Stimulated activated CD4-positive, alpha-beta T cell treated with anti-CD3 and anti-CD28 coated beads, Interleukin-2, amount 100 ng/mL, for 24 hours (primary cell): ENCODE measurements at regions not wholly inside any gene's neighbourhood (a gene's known extent, or its start where the extent isn't known, plus 50 kb on each side); places are given as distances from the start of the nearest gene placed in this dataset.

ENCODE experiments used
- DNase-seq, 2 donors: peaks; one replicate each; pipeline ENCODE4 v3.0.0-alpha.2; 2020

DNA sequence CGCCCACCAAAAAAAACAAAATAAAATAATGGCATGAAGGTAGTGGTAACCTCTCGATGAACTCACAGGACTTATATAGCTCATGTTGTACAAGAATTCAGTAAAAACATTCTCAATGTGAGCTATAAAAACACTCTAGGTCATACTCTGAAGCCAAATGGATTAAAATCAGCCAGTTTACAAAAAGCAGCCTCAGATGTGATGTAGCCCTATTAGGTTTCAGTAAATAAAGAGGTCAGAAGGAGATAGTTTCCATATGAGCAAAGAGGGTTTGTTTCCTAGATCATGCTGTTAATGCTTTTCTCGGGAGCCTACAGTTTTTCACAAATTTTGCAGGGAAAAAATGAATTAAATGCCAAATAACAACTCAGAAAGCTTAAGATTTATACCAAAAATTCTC lies 319.5 kb upstream of the HSF2 start:
- DNase-seq, result no peak

DNA sequence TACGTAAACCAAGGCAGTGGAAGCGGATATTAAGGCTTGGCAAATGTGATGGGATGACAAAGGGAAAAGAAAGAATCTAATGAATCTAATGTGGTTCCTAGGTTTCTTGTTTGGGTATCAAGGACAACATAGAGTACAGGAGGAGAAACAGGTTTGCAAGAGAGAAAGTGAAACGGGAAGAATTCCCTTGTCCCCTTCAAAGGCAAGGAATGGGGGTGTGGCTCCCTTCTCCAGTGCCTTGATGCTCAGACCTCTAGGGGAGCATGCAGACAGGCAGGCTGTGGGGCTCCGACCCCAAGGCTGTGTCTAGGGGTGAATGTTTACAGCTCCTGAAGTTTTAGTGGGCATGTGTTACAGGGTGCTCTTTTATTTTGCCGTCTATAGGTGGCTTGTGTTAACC lies 317.5 kb upstream of the HSF2 start:
- DNase-seq, result no peak

DNA sequence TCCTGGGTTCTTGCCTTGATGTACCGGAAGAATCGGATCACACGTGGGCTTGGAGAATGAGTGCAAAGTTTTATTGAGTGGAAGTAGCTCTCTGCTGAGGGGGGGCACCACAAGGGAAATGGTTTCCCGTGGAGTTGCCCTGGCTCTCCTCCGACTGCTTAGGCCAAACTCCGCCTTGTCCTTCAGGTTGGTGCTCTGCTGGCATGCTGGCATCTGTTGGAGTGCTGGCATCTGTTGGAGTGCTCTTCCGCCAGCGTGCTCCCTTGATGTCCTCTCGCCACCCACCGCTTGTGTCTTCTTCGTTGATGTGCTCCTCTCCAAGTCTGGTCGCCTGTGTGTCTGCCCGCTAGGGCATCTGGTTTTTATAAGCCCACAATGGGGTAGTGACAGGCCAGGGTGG lies 317.1 kb upstream of the HSF2 start:
- DNase-seq, result no peak

DNA sequence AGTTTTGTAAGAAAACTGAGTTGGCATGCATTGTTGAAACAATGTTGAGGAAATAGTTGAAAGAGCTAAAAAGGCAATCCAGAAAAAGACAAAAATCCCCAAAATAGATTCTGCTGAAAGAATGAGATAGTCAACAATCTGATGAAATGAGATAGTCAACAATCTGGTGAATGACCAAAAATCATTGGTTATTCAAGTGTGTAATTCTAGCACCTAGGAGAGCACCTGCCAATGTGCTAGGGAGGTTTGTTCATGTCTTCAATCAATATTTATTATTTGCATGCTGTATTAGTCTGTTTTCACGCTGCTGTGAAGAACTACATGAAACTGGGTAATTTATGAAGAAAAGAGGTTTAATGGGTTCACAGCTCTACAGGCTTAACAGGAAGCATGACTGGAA lies 307.1 kb upstream of the HSF2 start:
- DNase-seq, result no peak

DNA sequence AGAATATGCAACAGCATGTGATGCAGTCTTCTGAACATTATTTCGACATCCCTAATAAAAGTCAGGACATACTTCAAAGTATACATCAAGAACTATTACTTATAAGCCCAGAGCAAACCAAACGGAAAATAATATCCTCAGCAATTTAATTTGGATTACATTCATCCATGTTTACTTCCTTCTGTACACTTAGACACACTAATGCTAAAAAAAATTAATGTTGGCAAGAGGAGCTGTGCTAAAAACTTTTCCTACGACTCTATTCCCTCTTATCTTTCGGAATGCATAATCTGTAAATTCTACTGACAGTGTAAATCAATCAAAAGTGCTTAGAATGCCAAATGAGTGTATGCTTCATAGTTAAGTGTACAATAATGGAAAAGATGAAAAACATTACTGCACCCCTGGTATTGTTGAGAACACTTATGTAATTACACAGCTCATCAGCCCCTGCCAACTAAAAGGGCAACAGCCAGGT lies 301.2 kb upstream of the HSF2 start:
- DNase-seq, result no peak

DNA sequence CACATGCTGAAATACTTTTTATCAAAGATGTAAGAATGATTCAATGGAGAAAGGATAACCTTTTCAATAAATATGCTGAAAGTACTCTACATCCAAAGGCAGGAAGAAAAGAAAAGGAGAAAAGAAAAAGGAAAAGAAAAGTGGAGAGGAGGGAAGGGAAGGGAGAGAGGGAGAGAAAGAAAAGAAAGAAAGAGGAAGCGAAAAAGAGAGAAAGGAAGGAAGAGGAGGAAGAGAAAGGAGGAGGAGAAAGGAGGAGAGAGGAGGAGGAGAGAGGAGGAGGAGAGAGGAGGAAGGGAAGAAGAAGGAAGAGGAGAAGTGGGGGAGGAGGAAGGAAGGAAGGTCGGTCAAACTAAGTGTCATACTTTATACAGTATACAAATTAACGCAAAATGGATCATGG lies 297.4 kb upstream of the HSF2 start:
- no peak for DNase-seq

DNA sequence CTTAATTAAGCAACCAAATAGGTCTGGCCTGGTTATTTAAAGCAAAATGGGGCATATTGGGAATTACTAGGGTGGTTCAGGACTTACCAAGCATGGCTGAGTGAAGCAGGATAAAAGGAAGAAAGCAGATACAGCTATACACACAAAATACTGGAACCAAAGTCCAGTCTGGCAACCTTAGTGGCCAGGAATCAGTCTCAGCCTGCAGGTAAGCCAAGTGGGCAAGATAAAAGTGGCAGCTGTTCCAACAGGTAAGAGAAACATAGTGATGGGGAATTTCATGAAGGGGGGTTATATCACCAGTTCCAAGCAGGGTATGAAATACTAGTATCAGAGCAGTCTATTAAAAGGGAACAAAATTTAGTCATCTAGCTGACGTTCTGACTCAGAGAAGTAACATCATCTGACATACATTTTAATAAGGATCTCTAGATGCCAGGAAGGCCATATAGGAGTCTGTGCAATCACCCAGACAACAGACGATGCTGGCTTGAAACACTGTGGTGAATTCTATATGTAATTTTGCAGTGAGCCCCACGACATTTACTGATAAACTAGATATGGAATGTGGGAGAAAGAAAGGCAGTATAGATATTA lies 292.1 kb upstream of the HSF2 start:
- no peak for DNase-seq

DNA sequence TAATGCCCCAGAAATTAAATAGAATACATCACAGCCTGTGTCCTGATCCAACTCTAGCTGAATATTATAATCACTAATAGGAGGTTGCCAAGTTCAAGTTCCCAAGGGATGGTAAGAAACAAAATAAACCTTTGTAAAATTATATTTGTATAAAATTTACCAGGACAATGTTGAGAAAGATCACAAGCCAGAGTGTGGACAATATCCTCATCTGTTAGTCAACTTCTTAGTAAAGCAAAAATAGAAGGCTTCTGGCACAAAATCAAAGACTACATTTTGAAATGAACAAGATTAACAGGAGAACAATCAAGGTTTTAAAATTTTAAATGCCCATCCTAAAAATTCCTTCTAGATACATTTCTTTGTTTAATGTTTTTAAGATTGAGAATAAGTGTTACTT lies 290.4 kb upstream of the HSF2 start:
- DNase-seq, result no peak

DNA sequence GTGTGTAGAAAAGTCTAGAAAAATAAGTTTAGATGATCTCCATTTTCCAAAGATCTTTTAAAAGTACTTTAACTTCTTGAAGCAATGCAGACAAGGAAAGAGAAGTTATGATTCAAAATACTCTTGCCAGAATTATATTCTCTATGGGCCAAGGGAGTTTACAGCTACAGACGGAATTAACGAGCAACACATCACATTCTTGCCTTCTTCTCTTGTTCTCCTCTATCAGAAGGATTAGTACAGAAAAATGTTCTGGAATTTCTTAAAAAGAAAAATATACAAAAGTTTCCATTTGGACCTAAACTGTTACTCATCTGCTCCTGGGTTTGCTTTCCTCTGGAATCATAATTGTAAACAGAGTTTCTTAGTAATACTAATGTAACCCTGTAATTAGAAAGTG lies 284.7 kb upstream of the HSF2 start:
- no peak for DNase-seq

DNA sequence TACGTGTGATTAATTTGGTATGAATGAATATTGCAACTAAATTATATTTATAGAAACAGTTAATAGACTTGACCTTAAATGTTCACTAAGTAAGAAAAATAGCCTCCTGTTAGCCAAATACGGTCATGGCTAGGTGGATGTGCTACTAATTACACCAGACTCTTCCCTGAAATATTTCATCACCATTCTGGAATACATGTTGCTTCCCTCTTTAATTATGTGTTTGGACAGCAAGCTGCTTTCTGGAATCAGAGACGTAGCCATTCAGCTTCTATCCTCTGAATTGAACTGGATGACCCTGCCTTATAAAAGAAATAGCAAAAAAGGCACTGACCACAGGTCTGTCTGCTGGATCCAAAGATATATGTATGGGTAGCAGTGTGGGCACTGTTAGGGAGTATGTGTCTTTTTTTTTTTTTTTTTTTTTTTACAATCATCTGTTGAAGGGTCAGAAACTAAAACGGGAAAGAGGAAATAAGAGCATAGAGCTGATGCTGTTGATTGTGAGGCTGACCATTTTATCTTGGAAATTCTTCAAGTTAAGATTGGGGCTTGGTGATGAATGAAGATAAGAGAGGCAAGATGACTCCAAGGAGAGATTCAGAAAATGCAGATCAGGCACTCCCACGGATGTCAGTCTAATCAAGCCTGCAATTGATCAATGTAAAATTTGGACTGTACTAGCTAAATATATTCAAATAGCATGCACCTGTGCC lies 283.2 kb upstream of the HSF2 start:
- no peak for DNase-seq

DNA sequence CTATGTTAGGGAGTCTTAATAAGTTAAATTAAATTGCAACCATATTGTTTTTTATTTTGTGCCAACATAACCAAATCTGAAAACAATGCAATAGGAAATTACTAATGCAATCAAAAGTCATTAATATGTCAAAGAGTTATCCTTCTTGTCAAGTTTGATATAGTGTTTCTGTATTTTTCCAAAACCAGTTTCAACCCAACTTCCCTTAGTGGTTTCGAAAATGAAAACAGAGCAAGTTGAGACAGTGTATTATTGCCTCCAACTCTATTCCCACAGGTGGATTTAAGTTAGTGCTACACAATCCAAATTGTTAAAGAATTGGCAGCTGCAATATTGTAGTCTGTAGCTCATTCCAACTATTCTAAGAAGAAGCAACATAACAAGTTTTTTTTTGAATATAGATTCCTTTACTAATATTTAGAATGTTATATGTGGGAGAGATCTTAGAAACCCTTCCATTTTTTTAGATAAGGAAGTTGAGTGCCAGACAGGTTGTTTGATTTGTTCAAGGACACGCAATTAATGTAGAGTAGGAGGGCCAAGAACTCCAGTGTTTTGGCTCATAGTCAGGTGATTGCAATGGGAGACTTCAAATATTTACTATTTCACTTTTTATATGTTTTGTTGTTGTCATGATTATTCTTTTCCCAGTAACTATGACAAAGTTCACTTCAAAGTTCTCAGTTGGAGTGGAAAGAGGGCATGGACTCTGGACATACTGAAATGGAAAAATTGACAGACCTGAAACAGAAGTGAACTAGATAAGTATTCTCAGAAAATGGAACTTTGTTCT lies 282.4 kb upstream of the HSF2 start:
- no peak for DNase-seq

DNA sequence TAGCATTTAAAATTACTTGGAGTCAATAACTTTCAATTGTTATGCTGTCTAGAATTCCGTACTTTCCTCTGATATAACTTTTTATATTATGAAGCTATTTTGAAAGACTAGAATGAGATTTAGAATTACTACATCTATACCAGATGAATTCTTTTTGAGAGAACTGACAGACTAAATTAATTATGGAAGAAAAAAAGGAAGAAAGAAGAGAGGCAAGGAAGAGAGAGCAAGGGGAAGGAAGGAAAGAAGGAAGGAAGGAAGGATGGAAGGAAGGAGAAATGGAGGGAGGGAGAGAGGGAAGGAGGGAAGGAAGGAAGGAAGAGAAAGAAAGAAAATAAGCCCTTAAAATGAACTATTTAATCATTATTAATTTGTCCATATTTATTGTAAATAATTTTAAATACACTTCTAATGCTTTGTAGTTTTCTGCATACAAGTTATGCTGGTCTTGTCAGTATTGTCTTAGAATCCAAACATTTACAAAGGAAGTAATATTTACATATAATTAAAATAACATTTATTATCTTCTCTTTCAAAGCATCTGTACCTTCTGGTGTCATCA lies 280.4 kb upstream of the HSF2 start:
- no peak for DNase-seq

DNA sequence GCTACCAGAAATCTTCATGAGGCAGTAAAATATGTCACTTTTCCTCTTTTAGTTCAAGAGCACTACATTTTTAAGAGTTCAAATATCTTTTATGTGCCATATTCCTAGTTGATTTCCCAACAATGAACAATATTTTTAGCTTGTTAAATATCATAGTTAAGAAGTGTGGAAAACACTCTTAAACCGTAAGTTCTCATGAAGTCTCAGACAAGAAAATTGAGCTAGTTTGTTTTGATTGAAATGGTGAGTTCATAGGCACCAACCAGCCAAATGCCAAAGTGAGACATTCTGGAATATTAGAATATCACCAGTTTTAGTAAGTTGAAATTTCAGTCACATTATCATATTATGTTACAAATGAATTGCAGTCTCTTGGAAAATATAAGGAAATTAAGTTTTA lies 277.2 kb upstream of the HSF2 start:
- DNase-seq, result no peak

DNA sequence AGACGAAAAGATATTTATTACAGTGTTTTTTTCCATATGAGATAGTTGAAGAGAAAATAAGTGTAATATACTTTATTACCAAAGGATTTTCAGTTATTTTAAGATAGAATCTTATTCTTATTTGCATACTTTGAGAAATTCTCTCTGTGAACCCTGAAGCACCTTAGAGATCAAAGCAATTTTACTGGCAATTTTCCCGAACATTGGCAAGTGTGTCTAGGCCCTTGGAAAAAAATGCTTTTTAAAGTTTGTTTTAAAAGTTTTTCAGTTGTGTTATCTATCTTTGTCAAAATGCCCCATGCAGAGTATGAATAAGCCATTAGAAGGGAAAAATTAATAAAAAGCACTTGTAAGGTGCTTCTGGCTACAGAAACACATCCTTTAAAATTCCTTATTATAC lies 276.8 kb upstream of the HSF2 start:
- DNase-seq, result no peak

DNA sequence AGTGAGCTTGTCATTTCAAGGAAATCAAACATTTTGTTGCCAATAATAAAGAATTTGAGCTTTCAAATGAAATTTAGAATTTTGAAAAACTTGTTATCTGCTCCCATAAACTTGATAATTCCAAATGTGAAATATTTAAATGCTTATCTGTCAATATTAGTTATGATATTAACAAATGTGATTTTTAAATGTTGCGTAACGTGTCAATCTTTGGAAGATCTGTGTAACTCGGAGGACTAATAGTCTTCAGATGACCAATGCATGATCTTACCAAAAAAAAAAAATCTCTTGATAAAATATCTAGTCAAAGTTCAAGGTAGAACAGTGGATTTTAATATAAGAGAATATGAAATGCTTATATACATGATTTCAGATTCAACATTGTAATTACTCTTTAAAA lies 274.5 kb upstream of the HSF2 start:
- DNase-seq, result no peak

DNA sequence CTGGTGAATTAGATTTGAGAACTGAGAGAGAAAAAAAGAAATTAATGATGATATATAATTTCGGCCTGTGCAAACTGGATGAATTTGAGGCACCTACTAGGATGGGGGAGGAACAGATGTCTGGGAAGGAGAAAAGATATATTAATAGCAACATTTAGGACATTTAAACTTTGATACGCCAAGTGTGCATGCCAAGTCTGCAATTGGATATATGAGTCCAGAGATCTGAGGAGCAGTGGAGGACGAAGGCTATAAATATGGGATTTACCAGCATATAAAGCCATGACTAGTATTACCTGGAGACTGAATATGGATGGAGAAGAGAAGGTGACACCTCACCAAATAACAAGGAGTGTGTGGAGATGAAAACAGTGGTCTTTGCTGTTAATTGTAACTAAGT lies 272.6 kb upstream of the HSF2 start:
- DNase-seq, result no peak

DNA sequence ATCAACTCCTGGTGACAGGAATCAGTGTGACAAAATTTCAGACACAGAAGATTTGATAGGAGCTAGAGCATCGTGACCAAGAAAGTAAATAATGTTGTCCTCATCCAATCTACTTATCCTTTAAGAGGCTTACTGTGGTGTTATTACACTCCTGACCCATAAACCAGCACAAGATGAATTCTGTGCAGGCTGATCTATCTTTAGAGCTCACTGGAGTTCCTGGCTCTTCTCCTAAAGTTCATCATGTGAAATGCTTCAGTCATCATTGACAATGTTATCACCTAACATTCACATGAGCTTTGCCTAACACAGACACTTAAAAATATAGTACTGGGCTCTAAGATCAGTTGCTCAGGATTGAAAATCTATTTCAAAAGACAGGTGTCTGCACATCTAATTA lies 271.0 kb upstream of the HSF2 start:
- no peak for DNase-seq

DNA sequence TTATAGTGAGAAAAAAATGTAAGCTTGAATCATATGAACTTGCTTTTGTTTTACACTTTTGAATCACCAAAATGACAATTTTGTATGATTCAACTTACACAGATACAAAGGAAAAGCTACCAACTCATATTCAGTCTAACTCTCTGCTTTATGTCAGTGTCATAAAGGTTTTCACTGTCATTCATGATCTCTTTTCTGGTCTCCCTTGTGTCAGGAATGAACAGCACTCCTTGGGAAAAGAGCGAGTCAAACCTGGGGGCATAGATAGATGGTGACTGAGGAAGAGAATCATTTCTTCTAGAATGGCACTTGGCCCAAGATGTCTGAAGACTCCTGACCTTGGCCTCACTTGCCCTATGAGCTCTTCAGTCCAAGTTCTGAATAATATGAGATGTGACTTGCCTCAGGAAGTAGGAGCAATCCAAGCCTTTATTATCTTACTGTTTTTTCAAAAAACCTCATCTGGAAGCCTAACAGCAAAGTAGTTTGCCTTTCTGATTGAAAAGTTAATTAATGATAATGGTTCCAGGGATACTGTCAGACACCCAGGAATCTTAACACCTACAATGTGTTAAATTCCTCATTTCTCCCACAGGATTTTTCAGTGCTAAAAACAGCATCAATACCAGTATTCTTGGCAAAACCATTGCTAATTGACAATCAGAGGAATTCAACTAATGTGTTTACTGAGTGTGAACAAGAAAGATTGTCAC lies 270.0 kb upstream of the HSF2 start:
- DNase-seq, result no peak

DNA sequence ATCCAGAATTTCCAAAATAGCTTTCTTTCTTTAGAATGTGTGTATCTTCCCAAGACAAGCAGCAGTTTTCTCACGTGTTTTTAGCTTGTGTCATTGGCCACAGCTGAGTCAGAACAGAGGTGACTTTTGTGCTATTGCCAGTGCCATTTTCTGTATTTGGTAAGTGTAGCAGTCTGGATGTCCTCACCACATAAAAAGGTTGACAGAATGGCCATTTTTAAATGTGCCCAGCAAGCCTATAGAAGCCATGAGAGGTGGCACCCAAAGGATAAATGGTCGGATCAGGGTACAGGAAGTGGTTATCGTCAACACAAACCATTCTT lies 269.5 kb upstream of the HSF2 start:
- no peak for DNase-seq

DNA sequence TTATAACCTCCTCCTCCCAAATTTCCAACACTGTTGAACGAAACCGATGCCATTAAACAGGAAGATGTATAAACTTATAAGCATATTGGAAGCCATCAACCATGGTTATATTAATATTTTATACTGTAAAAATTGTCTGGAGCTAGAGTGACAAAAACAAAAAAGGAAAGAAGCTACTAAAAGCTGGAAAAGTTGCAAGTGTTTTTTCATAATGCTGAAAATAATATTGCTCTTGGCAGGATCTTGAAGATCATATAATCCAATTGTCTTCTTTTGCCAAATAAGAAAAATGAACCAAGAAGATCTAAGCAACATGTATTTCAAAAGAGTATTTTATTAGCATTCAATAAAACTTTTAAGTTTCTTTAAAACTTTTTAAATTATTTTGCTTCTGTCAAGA lies 268.9 kb upstream of the HSF2 start:
- no peak for DNase-seq

DNA sequence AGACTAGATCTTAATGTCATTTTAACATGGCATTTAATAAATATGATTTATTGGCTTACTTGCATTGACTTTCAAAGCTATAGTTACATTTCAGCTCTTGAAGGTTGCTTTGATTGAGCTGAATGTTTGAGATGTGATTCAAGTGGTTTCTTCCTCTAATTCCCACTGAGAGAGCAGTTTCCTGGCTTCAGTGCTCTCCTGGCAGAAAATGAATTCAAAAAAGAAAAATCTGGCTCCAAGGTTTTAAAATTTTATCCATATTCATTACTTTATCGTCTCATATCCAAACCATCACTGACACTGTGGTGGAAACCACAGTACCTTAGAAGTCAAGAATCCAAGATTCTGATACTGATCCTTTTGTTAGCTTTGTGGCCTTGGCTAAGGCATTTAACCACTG lies 263.1 kb upstream of the HSF2 start:
- DNase-seq, result no peak

DNA sequence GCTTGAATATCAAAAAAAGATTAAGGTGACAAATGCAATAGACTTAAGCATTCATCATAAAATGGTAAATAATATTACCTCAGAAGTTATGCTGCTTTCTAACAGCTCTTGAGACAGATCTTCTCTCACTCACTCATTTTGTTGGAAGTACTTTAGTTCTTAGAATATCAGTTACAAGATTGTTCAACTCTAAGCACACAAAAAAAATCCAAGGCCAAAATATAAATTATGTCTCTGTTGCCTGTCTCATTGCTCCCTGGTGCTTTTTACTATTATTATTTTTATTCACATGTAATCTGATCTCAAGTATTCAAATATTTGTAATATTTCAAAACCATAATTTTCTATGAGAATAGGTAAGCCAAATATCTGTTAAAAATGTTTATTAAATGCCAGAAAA lies 259.4 kb upstream of the HSF2 start:
- DNase-seq, result no peak

DNA sequence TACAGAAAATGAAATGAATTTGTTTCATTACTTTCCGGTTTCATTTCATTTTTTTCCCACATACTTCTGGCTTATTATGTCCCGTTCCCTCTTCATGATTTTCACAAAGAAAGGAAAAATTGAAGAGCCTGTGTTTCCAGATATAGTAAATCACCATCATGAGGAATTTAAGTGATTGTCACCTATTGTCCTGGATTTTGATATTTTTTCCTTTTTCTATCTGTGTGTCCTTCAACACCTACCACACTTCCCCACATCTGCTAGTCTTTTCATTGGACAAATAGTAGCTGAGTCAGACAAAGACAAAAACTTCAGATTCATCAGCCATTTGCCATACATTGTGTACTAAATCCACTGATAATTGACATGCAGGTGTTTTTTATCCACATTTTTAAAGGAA lies 258.2 kb upstream of the HSF2 start:
- no peak for DNase-seq
